GM23338 (cell line): ENCODE measurements at regions not wholly inside any gene's neighbourhood (a gene's known extent, or its start where the extent isn't known, plus 50 kb on each side); places are given as distances from the start of the nearest gene placed in this dataset.

Source experiments
- ATAC-seq: fragments of 200-7000 bp; cut with Tn5 transposase; 3 replicates; pipeline ENCODE4 v1.9.1; 2020
- DNase-seq: peaks from one replicate; pipeline ENCODE4 v3.0.0-alpha.2; 2015; ENCODE audit warnings: low spot score
- H2AFZ ChIP-seq: fragments of 200-600 bp; sonication (generic); 2 replicates; pipeline ENCODE4 v1.8.0; 2016; ENCODE audit warnings: antibody characterized with exemption, mild to moderate bottlenecking, moderate library complexity
- H3F3A ChIP-seq: fragments of 200-600 bp; sonication (generic); replicated peaks from 2 replicates; pipeline ENCODE4 v1.8.0; 2017; ENCODE audit warnings: antibody characterized with exemption, mixed run types, low read depth
- H3K27ac ChIP-seq: fragments of 200-600 bp; sonication (generic); 2 replicates; pipeline ENCODE4 v1.6.1; 2016; ENCODE audit warnings: low read depth
- H3K27me3 ChIP-seq: fragments of 200-600 bp; sonication (generic); 2 replicates; pipeline ENCODE4 v1.8.0; 2016; ENCODE audit warnings: mild to moderate bottlenecking, mixed run types, moderate library complexity; ENCODE audit not compliant: insufficient read depth
- H3K36me3 ChIP-seq: fragments of 200-600 bp; sonication (generic); 2 replicates; pipeline ENCODE4 v1.8.0; 2016; ENCODE audit warnings: mild to moderate bottlenecking; ENCODE audit not compliant: insufficient read depth
- H3K4me1 ChIP-seq: fragments of 200-600 bp; sonication (generic); 2 replicates; pipeline ENCODE4 v1.8.0; 2016; ENCODE audit warnings: mild to moderate bottlenecking, moderate library complexity; ENCODE audit not compliant: insufficient read depth
- H3K4me2 ChIP-seq: fragments of 200-600 bp; sonication (generic); 2 replicates; pipeline ENCODE4 v1.7.1; 2017; ENCODE audit warnings: mixed run types
- H3K4me3 ChIP-seq: fragments of 200-600 bp; sonication (generic); 2 replicates; pipeline ENCODE4 v1.6.1; 2016; ENCODE audit warnings: mixed run types
- H3K79me2 ChIP-seq: fragments of 200-600 bp; sonication (generic); replicated peaks from 2 replicates; pipeline ENCODE4 v1.8.0; 2017; ENCODE audit warnings: mild to moderate bottlenecking; ENCODE audit not compliant: insufficient read depth
- H3K9me2 ChIP-seq: fragments of 200-600 bp; sonication (generic); 2 replicates; pipeline ENCODE4 v1.8.0; 2017; ENCODE audit not compliant: insufficient read depth
- H4K20me1 ChIP-seq: fragments of 200-600 bp; sonication (generic); replicated peaks from 2 replicates; pipeline ENCODE4 v1.8.0; 2017; ENCODE audit warnings: mild to moderate bottlenecking; ENCODE audit not compliant: insufficient read depth
- H3K27ac Mint-ChIP-seq: 2 replicates; pipeline ENCODE4 v1.8.0; 2020; ENCODE audit warnings: inconsistent platforms, mild to moderate bottlenecking, moderate library complexity, mixed read lengths
- H3K27me3 Mint-ChIP-seq: 3 replicates; pipeline ENCODE4 v1.8.0; 2022; ENCODE audit warnings: low read depth, mild to moderate bottlenecking, moderate library complexity, mixed read lengths, inconsistent platforms; ENCODE audit not compliant: insufficient read depth, poor library complexity
- H3K36me3 Mint-ChIP-seq: 3 replicates; pipeline ENCODE4 v1.8.0; 2021; ENCODE audit warnings: low read depth, mild to moderate bottlenecking, inconsistent platforms, moderate library complexity, mixed read lengths
- H3K4me1 Mint-ChIP-seq: 3 replicates; pipeline ENCODE4 v1.8.0; 2020; ENCODE audit warnings: mild to moderate bottlenecking, inconsistent platforms, mixed read lengths
- H3K4me3 Mint-ChIP-seq: 3 replicates; pipeline ENCODE4 v1.8.0; 2021; ENCODE audit warnings: moderate library complexity, mild to moderate bottlenecking, inconsistent platforms, mixed read lengths
- H3K9me3 Mint-ChIP-seq: 3 replicates; pipeline ENCODE4 v1.8.0; 2020; ENCODE audit warnings: moderate library complexity, mild to moderate bottlenecking, inconsistent platforms, mixed read lengths
- CTCF ChIP-seq, 2 experiments: fragments of 200-600 bp in 1 of 2; sonication (generic) in 1 of 2; conservative IDR thresholded peaks; 2 replicates each; pipeline versions ENCODE4 v1.5.1 to v1.6.1; 2016 to 2017; ENCODE audit warnings: antibody characterized with exemption in 2 of 2, low read depth in 2 of 2, mild to moderate bottlenecking in 2 of 2, moderate library complexity in 1 of 2
- EZH2 ChIP-seq: fragments of 200-600 bp; sonication (generic); IDR thresholded peaks from one replicate; pipeline ENCODE4 v1.8.0; 2017; ENCODE audit warnings: antibody characterized with exemption, mild to moderate bottlenecking, low read depth; ENCODE audit not compliant: unreplicated experiment
- JUNB ChIP-seq: IDR thresholded peaks from one replicate; pipeline ENCODE4 v1.6.1; 2016; ENCODE audit warnings: antibody characterized with exemption; ENCODE audit not compliant: unreplicated experiment
- NANOG ChIP-seq: IDR thresholded peaks from 2 replicates; pipeline ENCODE4 v1.6.1; 2016; ENCODE audit warnings: antibody characterized with exemption, borderline replicate concordance
- POLR2AphosphoS5 ChIP-seq: IDR thresholded peaks from 2 replicates; pipeline ENCODE4 v1.6.1; 2016; ENCODE audit warnings: antibody characterized with exemption, low read depth
- REST ChIP-seq: IDR thresholded peaks from one replicate; pipeline ENCODE4 v1.6.1; 2018; ENCODE audit warnings: antibody characterized with exemption; ENCODE audit not compliant: unreplicated experiment
- STAT1 ChIP-seq: IDR thresholded peaks from one replicate; pipeline ENCODE4 v1.6.1; 2016; ENCODE audit warnings: antibody characterized with exemption; ENCODE audit not compliant: unreplicated experiment
- ZNF114 ChIP-seq: fragments of 250-450 bp; sonication (Bioruptor Pico); IDR thresholded peaks from 2 replicates; pipeline ENCODE4 v1.5.0; 2020; ENCODE audit warnings: mild to moderate bottlenecking, moderate library complexity
- ZNF462 ChIP-seq: fragments of 250-450 bp; sonication (Bioruptor Pico); IDR thresholded peaks from 2 replicates; pipeline ENCODE4 v1.5.0; 2020; ENCODE audit warnings: mild to moderate bottlenecking, moderate library complexity

GRCh38 chr14:98666545-98666944 lies 605.5 kb downstream of the BCL11B start:
- no peak overlapping the region for H3K4me2 ChIP-seq
- Mint-ChIP-seq H3K36me3 (no peaks in the 10 kb centered on the region), H3K4me1 (peaks cover 8% of the 10 kb centered on the region; the same call in 2 of the 3 replicates), H3K9me3 (no peaks in the 10 kb centered on the region), H3K27me3 (no peaks in the 10 kb centered on the region), H3K4me3 (no peak overlapping the region), H3K27ac (no peak overlapping the region)
- no peaks in the 10 kb centered on the region for H4K20me1 ChIP-seq
- no peaks in the 10 kb centered on the region for H3K27me3 ChIP-seq
- H3F3A ChIP-seq, result no peaks in the 10 kb centered on the region
- H3K79me2 ChIP-seq, result no peaks in the 10 kb centered on the region
- no peak overlapping the region for H3K27ac ChIP-seq
- H3K36me3 ChIP-seq, result no peaks in the 10 kb centered on the region
- TF ChIP-seq ZNF114 (CRISPR knock-in tag) (no peak), STAT1 (no peak), POLR2AphosphoS5 (no peak), REST (no peak), EZH2 (no peak), JUNB (no peak), ZNF462 (CRISPR knock-in tag) (no peak), CTCF (conservative IDR thresholded peaks at IDR 0.05; ENCODE audit: low read depth in 2 of 2) (no peak), NANOG (no peak)
- no peak overlapping the region for H3K4me3 ChIP-seq
- DNase-seq (no peak), ATAC-seq (no peak)
- H2AFZ ChIP-seq, result no peak overlapping the region
- H3K4me1 ChIP-seq, result 0 out of 2 replicates have a peak, but pooled peaks cover 3% of the 10 kb centered on the region
- H3K9me2 ChIP-seq, result no peaks in the 10 kb centered on the region
